AG10803 (cell line): ENCODE measurements at regions not wholly inside any gene's neighbourhood (a gene's known extent, or its start where the extent isn't known, plus 50 kb on each side); places are given as distances from the start of the nearest gene placed in this dataset.
"Not testable (repeated sequence)": the region's sequence is repeated elsewhere in the genome, so short reads cannot be mapped to it uniquely, and the experiment has no call there.

Experiments used
- DNase-seq: peaks from one replicate; pipeline ENCODE4 v3.0.0; 2010; ENCODE audit warnings: low read depth
- H3K4me3 ChIP-seq: 2 replicates; pipeline ENCODE4 v1.5.1; 2011; ENCODE audit warnings: mild to moderate bottlenecking, low read length, control low read depth
- TF ChIP-seq, protein P1 (sequence below): conservative IDR thresholded peaks from 2 replicates; pipeline ENCODE4 v1.5.1; 2011; ENCODE audit warnings: mild to moderate bottlenecking, low read length, control low read depth, inconsistent platforms

- DNase-seq: no peak
- TF ChIP-seq, protein P1, sequence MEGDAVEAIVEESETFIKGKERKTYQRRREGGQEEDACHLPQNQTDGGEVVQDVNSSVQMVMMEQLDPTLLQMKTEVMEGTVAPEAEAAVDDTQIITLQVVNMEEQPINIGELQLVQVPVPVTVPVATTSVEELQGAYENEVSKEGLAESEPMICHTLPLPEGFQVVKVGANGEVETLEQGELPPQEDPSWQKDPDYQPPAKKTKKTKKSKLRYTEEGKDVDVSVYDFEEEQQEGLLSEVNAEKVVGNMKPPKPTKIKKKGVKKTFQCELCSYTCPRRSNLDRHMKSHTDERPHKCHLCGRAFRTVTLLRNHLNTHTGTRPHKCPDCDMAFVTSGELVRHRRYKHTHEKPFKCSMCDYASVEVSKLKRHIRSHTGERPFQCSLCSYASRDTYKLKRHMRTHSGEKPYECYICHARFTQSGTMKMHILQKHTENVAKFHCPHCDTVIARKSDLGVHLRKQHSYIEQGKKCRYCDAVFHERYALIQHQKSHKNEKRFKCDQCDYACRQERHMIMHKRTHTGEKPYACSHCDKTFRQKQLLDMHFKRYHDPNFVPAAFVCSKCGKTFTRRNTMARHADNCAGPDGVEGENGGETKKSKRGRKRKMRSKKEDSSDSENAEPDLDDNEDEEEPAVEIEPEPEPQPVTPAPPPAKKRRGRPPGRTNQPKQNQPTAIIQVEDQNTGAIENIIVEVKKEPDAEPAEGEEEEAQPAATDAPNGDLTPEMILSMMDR: no peak
- no peak overlapping the region for H3K4me3 ChIP-seq
Observed at GRCh38 chr19:23547156-23547555, 139.9 kb downstream of the ZNF675 start.

DNA sequence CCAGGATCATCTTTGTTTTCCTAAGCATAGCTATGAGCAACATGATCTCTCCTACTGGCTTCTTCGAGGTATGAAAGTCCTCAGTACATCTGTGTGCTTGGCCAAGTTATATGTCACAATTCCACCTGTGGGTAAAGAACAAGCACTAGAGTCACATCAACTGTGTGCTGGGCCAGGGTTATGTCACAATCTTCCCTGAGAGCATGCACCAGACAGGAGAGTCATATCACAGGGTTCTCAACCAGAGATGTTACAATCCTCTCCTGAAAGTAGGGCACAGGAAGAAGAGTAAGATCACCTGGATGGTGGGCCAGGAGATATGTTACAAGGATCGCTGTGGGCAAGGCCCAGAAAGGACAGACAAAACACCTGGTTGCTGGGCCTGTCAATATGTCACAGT is 143.7 kb downstream of the ZNF675 start:
- no peak for DNase-seq
- H3K4me3 ChIP-seq: no peak overlapping the region
- TF ChIP-seq, protein P1: no peak

- TF ChIP-seq, protein P1: no peak
Observed at GRCh38 chr19:23542562-23542961, 144.4 kb downstream of the ZNF675 start.

GRCh38 chr19:23541991-23542390 is 145.0 kb downstream of the ZNF675 start:
- DNase-seq: no peak
- TF ChIP-seq, protein P1: no peak

More at GRCh38 chr19:23542562-23542961, 144.4 kb downstream of the ZNF675 start:
- no peak overlapping the region for H3K4me3 ChIP-seq
- no peak for DNase-seq

GRCh38 chr19:23540180-23540579 is 144.9 kb upstream of the ZNF91 start:
- not testable (repeated sequence) for DNase-seq, H3K4me3 ChIP-seq

More at GRCh38 chr19:23541991-23542390, 145.0 kb downstream of the ZNF675 start:
- no peak overlapping the region for H3K4me3 ChIP-seq

DNA sequence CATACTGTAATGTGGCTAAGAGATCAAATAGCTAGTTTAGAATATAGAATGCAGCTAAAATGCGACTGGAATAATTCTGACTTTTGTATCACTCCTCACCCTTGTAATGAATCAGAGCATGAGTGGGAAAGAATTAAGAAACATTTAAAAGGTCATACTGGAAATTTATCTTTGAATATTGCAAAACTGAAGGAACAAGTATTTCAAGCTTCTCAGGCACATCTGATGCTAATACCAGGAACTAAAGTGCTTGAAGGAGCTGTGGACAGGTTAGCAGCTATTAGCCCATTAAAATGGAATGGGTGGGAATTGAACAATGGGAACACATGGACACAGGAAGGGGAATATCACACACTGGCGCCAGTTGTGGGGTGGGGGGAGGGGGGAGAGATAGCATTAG is 144.2 kb upstream of the ZNF91 start:
- no peak overlapping the region for H3K4me3 ChIP-seq
- DNase-seq: no peak
- TF ChIP-seq, protein P1: no peak

GRCh38 chr19:23537136-23537535 is 141.9 kb upstream of the ZNF91 start:
- H3K4me3 ChIP-seq, DNase-seq: not testable (repeated sequence)

DNA sequence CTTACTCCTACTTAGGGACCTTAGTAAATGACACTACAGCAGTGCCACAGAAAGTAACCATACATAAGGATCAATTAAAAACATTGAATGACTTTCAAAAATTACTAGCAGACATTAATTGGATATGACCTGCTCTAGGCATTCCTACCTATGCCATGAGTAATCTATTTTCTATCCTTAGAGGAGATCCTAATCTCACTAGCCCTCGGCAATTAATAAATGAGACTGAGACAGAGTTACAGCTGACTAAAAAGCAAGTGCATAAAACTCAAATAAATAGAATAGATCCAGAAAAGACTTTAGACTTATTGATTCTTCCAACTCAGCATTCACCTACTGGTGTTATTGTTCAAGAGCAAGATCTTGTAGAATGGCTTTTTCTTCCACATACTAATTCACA is 141.1 kb upstream of the ZNF91 start:
- H3K4me3 ChIP-seq: not testable (repeated sequence)

GRCh38 chr19:23535901-23536300 is 140.6 kb upstream of the ZNF91 start:
- not testable (repeated sequence) for DNase-seq, H3K4me3 ChIP-seq

More for the DNA sequence above, 141.1 kb upstream of the ZNF91 start:
- not testable (repeated sequence) for DNase-seq

DNA sequence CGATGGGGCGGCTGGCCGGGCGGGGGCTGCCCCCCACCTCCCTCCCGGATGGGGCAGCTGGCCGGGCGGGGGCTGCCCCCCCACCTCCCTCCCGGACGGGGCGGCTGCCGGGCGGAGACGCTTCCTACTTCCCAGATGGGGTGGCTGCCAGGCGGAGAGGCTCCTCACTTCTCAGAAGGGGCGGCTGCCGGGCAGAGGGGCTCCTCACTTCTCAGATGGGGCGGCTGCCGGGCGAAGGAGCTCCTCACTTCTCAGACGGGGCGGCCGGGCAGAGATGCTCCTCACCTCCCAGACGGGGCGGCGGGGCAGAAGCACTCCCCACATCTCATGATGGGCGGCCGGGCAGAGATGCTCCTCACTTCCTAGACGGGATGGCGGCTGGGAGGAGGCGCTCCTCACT is 138.2 kb upstream of the ZNF91 start:
- not testable (repeated sequence) for H3K4me3 ChIP-seq, DNase-seq
